ENCODE measurements at regions not wholly inside any gene's neighbourhood (a gene's known extent, or its start where the extent isn't known, plus 50 kb on each side); places are given as distances from the start of the nearest gene placed in this dataset.
A peak's percentile ranks its signal among the peaks of the same experiment; 100 is the strongest.

GRCh38 chr12:42669553-42669952, 80.0 kb upstream of the PRICKLE1 start:
- H3K27me3 Mint-ChIP-seq (ENCODE audit: low read depth), result no peaks in the 10 kb centered on the region; the same call in 1 of the 2 replicates
- no peak overlapping the region for H3K4me2 ChIP-seq (ENCODE audit: insufficient read depth, insufficient read length, low read length)
- H3K9me3 Mint-ChIP-seq, result peaks cover 0 to 4% of the 10 kb centered on the region in 2 experiments; a peak in 3 of 5 replicates
- H2BK20ac ChIP-seq (ENCODE audit: low read depth, low read length, poor library complexity, severe bottlenecking), result no peak overlapping the region
- no peaks in the 10 kb centered on the region for H3K23me2 ChIP-seq (ENCODE audit: insufficient read length, low read depth, low read length, poor library complexity, severe bottlenecking)
- 0 out of 5 replicates have a peak overlapping the region, but pooled peaks of 1 of the 2 experiments have one; percentile 9 for H3K4me3 Mint-ChIP-seq
- H3K9ac ChIP-seq (ENCODE audit: extremely low read depth, insufficient read length, low read length), result no peak overlapping the region
- peak overlapping the region; percentile 78 for H3K27ac ChIP-seq (ENCODE audit: insufficient read length, low read depth, low read length)
- H3K56ac ChIP-seq (ENCODE audit: insufficient read length, low read depth, low read length), result no peak overlapping the region
- H3K27ac Mint-ChIP-seq, result peak overlapping the region in 2 of 3 experiments; percentile 94 to 98; a peak in 4 of 7 replicates
- no peak overlapping the region for H4K91ac ChIP-seq (ENCODE audit: insufficient read length, low read depth, low read length)
- H4K5ac ChIP-seq (ENCODE audit: insufficient read length, low read depth, low read length), result no peak overlapping the region
- peaks cover 8% of the 10 kb centered on the region; the same call in 1 of the 2 replicates for H3K4me1 ChIP-seq (ENCODE audit: insufficient read depth, low read length)
- WGBS (ENCODE audit: extremely low coverage, insufficient read length, low lambda C conversion rate), result no CpG with 5 or more reads among the region's 2 CpGs
- no peak overlapping the region for H3K4ac ChIP-seq (ENCODE audit: low read depth, low read length)
- no peaks in the 10 kb centered on the region for H3K79me1 ChIP-seq (ENCODE audit: insufficient read depth, low read depth, low read length, poor library complexity, severe bottlenecking)
- TF ChIP-seq, protein P1, sequence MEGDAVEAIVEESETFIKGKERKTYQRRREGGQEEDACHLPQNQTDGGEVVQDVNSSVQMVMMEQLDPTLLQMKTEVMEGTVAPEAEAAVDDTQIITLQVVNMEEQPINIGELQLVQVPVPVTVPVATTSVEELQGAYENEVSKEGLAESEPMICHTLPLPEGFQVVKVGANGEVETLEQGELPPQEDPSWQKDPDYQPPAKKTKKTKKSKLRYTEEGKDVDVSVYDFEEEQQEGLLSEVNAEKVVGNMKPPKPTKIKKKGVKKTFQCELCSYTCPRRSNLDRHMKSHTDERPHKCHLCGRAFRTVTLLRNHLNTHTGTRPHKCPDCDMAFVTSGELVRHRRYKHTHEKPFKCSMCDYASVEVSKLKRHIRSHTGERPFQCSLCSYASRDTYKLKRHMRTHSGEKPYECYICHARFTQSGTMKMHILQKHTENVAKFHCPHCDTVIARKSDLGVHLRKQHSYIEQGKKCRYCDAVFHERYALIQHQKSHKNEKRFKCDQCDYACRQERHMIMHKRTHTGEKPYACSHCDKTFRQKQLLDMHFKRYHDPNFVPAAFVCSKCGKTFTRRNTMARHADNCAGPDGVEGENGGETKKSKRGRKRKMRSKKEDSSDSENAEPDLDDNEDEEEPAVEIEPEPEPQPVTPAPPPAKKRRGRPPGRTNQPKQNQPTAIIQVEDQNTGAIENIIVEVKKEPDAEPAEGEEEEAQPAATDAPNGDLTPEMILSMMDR (conservative IDR thresholded peaks at IDR 0.05), result no peak
- H2BK12ac ChIP-seq (ENCODE audit: insufficient read length, low read depth, low read length), result no peak overlapping the region
- no peak overlapping the region for H2AK5ac ChIP-seq (ENCODE audit: insufficient read length, low read length)
- H3K14ac ChIP-seq (ENCODE audit: insufficient read depth, low read length), result no peak overlapping the region
- no peaks in the 10 kb centered on the region for H3K27me3 ChIP-seq (ENCODE audit: insufficient read depth, low read length)
- no peak overlapping the region for H2BK15ac ChIP-seq (ENCODE audit: low read depth, low read length)
- no peak overlapping the region for H3K23ac ChIP-seq (ENCODE audit: insufficient read length, low read depth, low read length)
- H2BK120ac ChIP-seq (ENCODE audit: low read depth, low read length, poor library complexity, severe bottlenecking), result no peak overlapping the region
- no peak overlapping the region for H3K18ac ChIP-seq (ENCODE audit: insufficient read length, low read depth, low read length)
- no peaks in the 10 kb centered on the region for H4K20me1 ChIP-seq (ENCODE audit: control insufficient read depth, insufficient read depth, insufficient read length)
- peaks cover 53 to 55% of the 10 kb centered on the region in 2 experiments for H3K4me1 Mint-ChIP-seq
- no peak overlapping the region for H3T11ph ChIP-seq (ENCODE audit: low read length)
- peaks cover 0 to 9% (median 0%) of the 10 kb centered on the region in 3 experiments; a peak in 3 of 7 replicates for H3K36me3 Mint-ChIP-seq (ENCODE audit: insufficient read depth in 1 of 3, low read depth in 3 of 3)
- H2BK5ac ChIP-seq (ENCODE audit: insufficient read length, low read length), result no peak overlapping the region
- H3K79me2 ChIP-seq (ENCODE audit: insufficient read depth, low read length), result 0 out of 2 replicates have a peak, but pooled peaks cover 2% of the 10 kb centered on the region
- H3K9me3 ChIP-seq (ENCODE audit: control insufficient read depth, low read depth, low read length), result no peaks in the 10 kb centered on the region
- DNase-seq, result no peak
- no peak overlapping the region for H4K8ac ChIP-seq (replicated peaks; ENCODE audit: insufficient read length, low read depth, low read length)
- H2AFZ ChIP-seq (ENCODE audit: low read length), result no peak overlapping the region
